PC-3 (cell line): ENCODE measurements at regions not wholly inside any gene's neighbourhood (a gene's known extent, or its start where the extent isn't known, plus 50 kb on each side); places are given as distances from the start of the nearest gene placed in this dataset.

ENCODE experiments used
- EZH2 ChIP-seq: fragments of 300-600 bp; sonication (generic); IDR thresholded peaks from one replicate; pipeline ENCODE4 v1.6.1; 2017; ENCODE audit warnings: antibody characterized with exemption, mild to moderate bottlenecking, low read length; ENCODE audit not compliant: unreplicated experiment
- EZH2phosphoT487 ChIP-seq: fragments of 300-600 bp; sonication (generic); IDR thresholded peaks from 2 replicates; pipeline ENCODE4 v1.6.1; 2018; ENCODE audit warnings: mild to moderate bottlenecking, antibody characterized with exemption, low read length, borderline replicate concordance
- TF ChIP-seq, protein P1 (sequence below): fragments of 300-600 bp; sonication (generic); conservative IDR thresholded peaks from 2 replicates; pipeline ENCODE4 v1.5.1; 2017; ENCODE audit warnings: antibody characterized with exemption, low read depth, mild to moderate bottlenecking, low read length

DNA sequence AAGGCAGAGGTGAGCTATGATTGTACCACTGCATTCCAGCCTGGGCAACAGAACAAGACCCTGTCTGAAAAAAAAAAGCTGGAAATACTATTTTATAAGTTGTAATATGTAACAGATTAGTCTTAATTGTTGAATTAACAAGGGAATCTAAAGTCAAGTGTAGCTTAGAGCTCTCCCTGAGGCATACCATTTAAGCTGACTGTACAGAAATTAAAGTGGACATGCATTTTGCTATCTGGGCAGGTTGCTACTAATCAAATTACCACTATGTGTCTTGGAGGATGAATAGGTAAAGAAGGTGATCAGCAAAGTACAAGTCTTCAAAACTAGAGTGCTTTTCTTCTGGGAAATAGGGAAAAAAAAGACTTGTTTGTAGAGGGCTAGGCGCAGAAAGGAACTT, 205.3 kb upstream of the JADE1 start:
- TF ChIP-seq, protein P1, sequence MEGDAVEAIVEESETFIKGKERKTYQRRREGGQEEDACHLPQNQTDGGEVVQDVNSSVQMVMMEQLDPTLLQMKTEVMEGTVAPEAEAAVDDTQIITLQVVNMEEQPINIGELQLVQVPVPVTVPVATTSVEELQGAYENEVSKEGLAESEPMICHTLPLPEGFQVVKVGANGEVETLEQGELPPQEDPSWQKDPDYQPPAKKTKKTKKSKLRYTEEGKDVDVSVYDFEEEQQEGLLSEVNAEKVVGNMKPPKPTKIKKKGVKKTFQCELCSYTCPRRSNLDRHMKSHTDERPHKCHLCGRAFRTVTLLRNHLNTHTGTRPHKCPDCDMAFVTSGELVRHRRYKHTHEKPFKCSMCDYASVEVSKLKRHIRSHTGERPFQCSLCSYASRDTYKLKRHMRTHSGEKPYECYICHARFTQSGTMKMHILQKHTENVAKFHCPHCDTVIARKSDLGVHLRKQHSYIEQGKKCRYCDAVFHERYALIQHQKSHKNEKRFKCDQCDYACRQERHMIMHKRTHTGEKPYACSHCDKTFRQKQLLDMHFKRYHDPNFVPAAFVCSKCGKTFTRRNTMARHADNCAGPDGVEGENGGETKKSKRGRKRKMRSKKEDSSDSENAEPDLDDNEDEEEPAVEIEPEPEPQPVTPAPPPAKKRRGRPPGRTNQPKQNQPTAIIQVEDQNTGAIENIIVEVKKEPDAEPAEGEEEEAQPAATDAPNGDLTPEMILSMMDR: no peak
- TF ChIP-seq EZH2phosphoT487 (no peak), EZH2 (no peak)
